ENCODE measurements at regions not wholly inside any gene's neighbourhood (a gene's known extent, or its start where the extent isn't known, plus 50 kb on each side); places are given as distances from the start of the nearest gene placed in this dataset.

GRCh38 chr11:130731401-130731800 lies 184.9 kb downstream of the SNX19 start:
- TF ChIP-seq CTCF (IDR thresholded peaks at IDR 0.05) = no peak
- TF ChIP-seq POLR2A (IDR thresholded peaks at IDR 0.05) = no peak
